AG04449 (cell line): ENCODE measurements at regions not wholly inside any gene's neighbourhood (a gene's known extent, or its start where the extent isn't known, plus 50 kb on each side); places are given as distances from the start of the nearest gene placed in this dataset.

Experiments used
- CTCF ChIA-PET: fragments of 350-600 bp; formaldehyde crosslinking; extraction: SDS; loops from one replicate; lab custom pipeline; 2021; ENCODE audit warnings: antibody characterized with exemption; lab: Yijun Ruan, JAX
- POLR2A ChIA-PET: fragments of 400-600, 350-600 bp; formaldehyde crosslinking; extraction: SDS; loops from one replicate; lab custom pipeline; 2020; ENCODE audit warnings: antibody characterized with exemption, inconsistent platforms; lab: Yijun Ruan, JAX
- DNase-seq: peaks from one replicate; pipeline ENCODE4 v3.0.0-alpha.2; 2010; ENCODE audit warnings: low read depth, low spot score
- H3K4me3 ChIP-seq: 2 replicates; pipeline ENCODE4 v1.5.1; 2011; ENCODE audit warnings: low read depth, mild to moderate bottlenecking, control low read depth, low read length
- CTCF ChIP-seq: IDR thresholded peaks from one replicate; pipeline ENCODE4 v1.5.1; 2011; ENCODE audit warnings: mild to moderate bottlenecking, moderate library complexity, low read length, control low read depth, inconsistent platforms; ENCODE audit not compliant: insufficient read depth; ENCODE audit errors: missing control alignments

- no peak for TF ChIP-seq CTCF
- CTCF ChIA-PET, result no interaction called here
- POLR2A ChIA-PET, result no interaction called here
- DNase-seq, result no peak
- no peak overlapping the region for H3K4me3 ChIP-seq
These were observed 610.1 kb downstream of the AJAP1 start for GRCh38 chr1:5264476-5264875.

GRCh38 chr1:5256793-5257192, 602.4 kb downstream of the AJAP1 start:
- H3K4me3 ChIP-seq, result no peak overlapping the region
- CTCF ChIA-PET, result no interaction called here
- TF ChIP-seq CTCF, result no peak
- POLR2A ChIA-PET, result no interaction called here
- no peak for DNase-seq

GRCh38 chr1:5254975-5255374, 600.6 kb downstream of the AJAP1 start:
- ChIA-PET CTCF (no interaction called here), POLR2A (no interaction called here)
- TF ChIP-seq CTCF, result no peak
- H3K4me3 ChIP-seq, result no peak overlapping the region
- DNase-seq, result no peak

GRCh38 chr1:5254131-5254725, 599.8 kb downstream of the AJAP1 start:
- CTCF ChIA-PET, result no interaction called here
- no peak for TF ChIP-seq CTCF
- POLR2A ChIA-PET, result no interaction called here
- no peak overlapping the region for H3K4me3 ChIP-seq
- no peak for DNase-seq

- ChIA-PET POLR2A (no interaction called here), CTCF (no interaction called here)
- DNase-seq, result no peak
- no peak for TF ChIP-seq CTCF
- no peak overlapping the region for H3K4me3 ChIP-seq
These were observed 598.6 kb downstream of the AJAP1 start for GRCh38 chr1:5253036-5253435.

- ChIA-PET POLR2A (no interaction called here), CTCF (no interaction called here)
- DNase-seq, result no peak
- no peak for TF ChIP-seq CTCF
- H3K4me3 ChIP-seq, result no peak overlapping the region
These were observed 595.9 kb downstream of the AJAP1 start for GRCh38 chr1:5250336-5250735.
